ENCODE measurements at regions not wholly inside any gene's neighbourhood (a gene's known extent, or its start where the extent isn't known, plus 50 kb on each side); places are given as distances from the start of the nearest gene placed in this dataset.
A peak's percentile ranks its signal among the peaks of the same experiment; 100 is the strongest.

- no peaks in the 10 kb centered on the region for H3K9me3 ChIP-seq
- no peak overlapping the region for H3K4me3 ChIP-seq
- intact Hi-C loops (cut with DNase I, micrococcal nuclease): no loop called here
- no peak for ATAC-seq
- no peak for DNase-seq
- TF ChIP-seq, protein P1, sequence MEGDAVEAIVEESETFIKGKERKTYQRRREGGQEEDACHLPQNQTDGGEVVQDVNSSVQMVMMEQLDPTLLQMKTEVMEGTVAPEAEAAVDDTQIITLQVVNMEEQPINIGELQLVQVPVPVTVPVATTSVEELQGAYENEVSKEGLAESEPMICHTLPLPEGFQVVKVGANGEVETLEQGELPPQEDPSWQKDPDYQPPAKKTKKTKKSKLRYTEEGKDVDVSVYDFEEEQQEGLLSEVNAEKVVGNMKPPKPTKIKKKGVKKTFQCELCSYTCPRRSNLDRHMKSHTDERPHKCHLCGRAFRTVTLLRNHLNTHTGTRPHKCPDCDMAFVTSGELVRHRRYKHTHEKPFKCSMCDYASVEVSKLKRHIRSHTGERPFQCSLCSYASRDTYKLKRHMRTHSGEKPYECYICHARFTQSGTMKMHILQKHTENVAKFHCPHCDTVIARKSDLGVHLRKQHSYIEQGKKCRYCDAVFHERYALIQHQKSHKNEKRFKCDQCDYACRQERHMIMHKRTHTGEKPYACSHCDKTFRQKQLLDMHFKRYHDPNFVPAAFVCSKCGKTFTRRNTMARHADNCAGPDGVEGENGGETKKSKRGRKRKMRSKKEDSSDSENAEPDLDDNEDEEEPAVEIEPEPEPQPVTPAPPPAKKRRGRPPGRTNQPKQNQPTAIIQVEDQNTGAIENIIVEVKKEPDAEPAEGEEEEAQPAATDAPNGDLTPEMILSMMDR (IDR thresholded peaks at IDR 0.05): no peak
- no peaks in the 10 kb centered on the region for H3K4me1 ChIP-seq (ENCODE audit: low read depth)
- H3K36me3 ChIP-seq (ENCODE audit: low read depth): no peaks in the 10 kb centered on the region
Measured at GRCh38 chr10:63759335-63759734, 238.1 kb downstream of the REEP3 start.

DNA sequence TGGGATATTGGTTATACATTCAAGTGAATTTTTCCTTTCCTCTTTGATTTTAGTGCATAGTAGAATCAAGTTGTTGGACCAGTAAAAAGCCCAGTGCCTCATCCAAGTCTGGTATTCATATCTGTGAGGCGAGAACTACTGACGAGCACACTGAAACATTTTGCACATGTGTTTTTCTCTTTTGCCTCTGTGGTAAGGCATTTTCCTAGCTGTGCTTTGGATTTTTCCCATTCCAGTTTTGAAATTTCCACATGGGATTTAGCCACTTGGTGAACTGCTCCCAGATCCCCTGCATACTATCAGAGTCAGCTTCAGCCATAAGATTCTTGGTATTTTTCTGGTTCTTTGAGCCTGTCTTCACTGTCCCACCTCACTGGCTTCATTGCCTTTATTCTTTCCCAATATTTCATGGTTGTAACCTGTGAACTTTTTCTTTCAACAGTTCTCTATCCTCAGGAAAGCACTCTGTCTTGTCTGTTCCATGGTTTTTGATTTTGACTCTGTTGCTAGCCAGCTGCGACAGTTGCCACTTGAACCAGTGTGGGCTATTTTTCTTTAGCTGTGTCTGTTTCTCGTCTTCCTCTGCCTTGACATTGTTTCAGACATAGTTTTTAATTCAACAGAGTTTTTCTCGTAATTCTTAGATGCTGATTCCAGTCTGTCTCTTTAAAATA, 239.0 kb downstream of the REEP3 start:
- ATAC-seq (no peak), DNase-seq (no peak)
- no peak overlapping the region for H3K4me3 ChIP-seq
- intact Hi-C loops (cut with DNase I, micrococcal nuclease): no loop called here
- TF ChIP-seq, protein P1 (IDR thresholded peaks at IDR 0.05): no peak
- H3K36me3 ChIP-seq (ENCODE audit: low read depth): no peaks in the 10 kb centered on the region
- no peaks in the 10 kb centered on the region for H3K4me1 ChIP-seq (ENCODE audit: low read depth)
- no peaks in the 10 kb centered on the region for H3K9me3 ChIP-seq

DNA sequence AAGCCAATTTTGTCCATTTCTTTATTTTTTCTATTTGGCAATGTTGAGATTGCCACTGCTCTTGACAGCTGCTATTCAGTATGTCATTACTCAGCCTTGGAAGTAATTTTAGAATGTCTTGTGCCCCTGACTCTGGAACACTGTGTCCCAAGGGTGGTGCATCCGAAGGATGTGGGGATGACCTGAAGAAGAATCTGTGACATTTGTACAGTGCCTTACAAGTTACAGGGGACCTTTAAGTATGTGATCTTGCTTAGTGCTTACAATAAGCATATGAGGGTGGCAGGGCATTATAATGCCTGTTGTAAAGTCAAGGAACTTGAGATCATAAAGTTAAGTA, 239.5 kb downstream of the REEP3 start:
- no peaks in the 10 kb centered on the region for H3K4me1 ChIP-seq (ENCODE audit: low read depth)
- H3K4me3 ChIP-seq: no peak overlapping the region
- H3K36me3 ChIP-seq (ENCODE audit: low read depth): no peaks in the 10 kb centered on the region
- H3K9me3 ChIP-seq: no peaks in the 10 kb centered on the region
- TF ChIP-seq, protein P1 (IDR thresholded peaks at IDR 0.05): no peak
- DNase-seq (no peak), ATAC-seq (no peak)
- intact Hi-C loops (cut with DNase I, micrococcal nuclease): no loop called here

DNA sequence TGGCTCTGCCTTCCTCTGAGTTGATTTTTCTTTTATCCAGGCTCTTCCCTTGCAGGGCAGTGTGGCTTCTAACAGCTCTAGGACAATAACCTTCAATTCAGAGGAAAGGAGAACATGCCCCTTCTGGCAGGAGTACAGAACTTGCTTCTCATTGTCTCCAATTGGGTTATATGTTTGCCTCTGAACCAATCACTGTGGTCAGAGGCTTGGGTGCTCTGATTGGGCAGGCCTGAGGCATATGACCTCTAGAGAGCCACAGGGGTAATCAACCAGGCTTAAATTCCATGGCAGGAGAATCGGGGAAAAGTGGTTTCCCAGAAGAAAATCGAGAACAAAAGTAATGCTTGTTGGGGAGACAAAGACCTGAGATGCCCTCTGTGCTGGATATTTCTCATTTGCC, 240.0 kb downstream of the REEP3 start:
- DNase-seq (no peak), ATAC-seq (no peak)
- Histone ChIP-seq H3K9me3 (no peaks in the 10 kb centered on the region), H3K36me3 (ENCODE audit: low read depth) (no peaks in the 10 kb centered on the region), H3K4me1 (ENCODE audit: low read depth) (no peaks in the 10 kb centered on the region), H3K4me3 (no peak overlapping the region)
- TF ChIP-seq, protein P1 (IDR thresholded peaks at IDR 0.05): no peak
- intact Hi-C loops (cut with DNase I, micrococcal nuclease): no loop called here

DNA sequence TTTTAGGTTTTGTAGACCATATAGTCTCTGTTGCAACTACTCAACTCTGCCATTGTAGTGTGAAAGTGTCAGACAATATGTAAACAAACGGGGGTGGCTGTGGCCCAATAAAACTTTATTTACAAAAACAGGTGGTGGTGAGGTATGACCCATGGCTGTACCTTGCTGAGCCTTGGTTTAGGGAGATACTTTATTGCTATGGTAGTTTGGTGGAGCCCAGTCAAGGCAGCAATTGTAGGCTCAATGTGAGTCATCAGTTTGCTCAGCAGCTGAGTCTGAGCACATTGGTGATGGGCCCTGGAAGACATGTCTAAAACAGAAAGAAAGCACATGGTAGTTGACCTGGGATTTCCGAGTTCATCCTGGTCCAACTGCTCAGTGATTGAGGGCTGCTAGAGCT, 242.5 kb downstream of the REEP3 start:
- TF ChIP-seq, protein P1 (IDR thresholded peaks at IDR 0.05): no peak
- DNase-seq: peak in 1 of 3 donors; percentile 6
- Histone ChIP-seq H3K36me3 (ENCODE audit: low read depth) (no peaks in the 10 kb centered on the region), H3K4me3 (no peak overlapping the region), H3K9me3 (no peaks in the 10 kb centered on the region), H3K4me1 (ENCODE audit: low read depth) (no peaks in the 10 kb centered on the region)
- intact Hi-C loops (cut with DNase I, micrococcal nuclease): no loop called here
- ATAC-seq: peak; percentile 91

- Histone ChIP-seq H3K9me3 (no peaks in the 10 kb centered on the region), H3K4me1 (ENCODE audit: low read depth) (no peaks in the 10 kb centered on the region), H3K36me3 (ENCODE audit: low read depth) (no peaks in the 10 kb centered on the region), H3K4me3 (no peak overlapping the region)
- no peak for DNase-seq
- TF ChIP-seq, protein P1 (IDR thresholded peaks at IDR 0.05): no peak
- intact Hi-C loops (cut with DNase I, micrococcal nuclease): no loop called here
- ATAC-seq: peak; percentile 19
Measured at GRCh38 chr10:63765126-63765525, 243.9 kb downstream of the REEP3 start.
